Iris pigment epithelial cell (primary cell): ENCODE measurements at regions not wholly inside any gene's neighbourhood (a gene's known extent, or its start where the extent isn't known, plus 50 kb on each side); places are given as distances from the start of the nearest gene placed in this dataset.

Experiments
- DNase-seq: peaks from one replicate; pipeline ENCODE4 v3.0.0-alpha.2; 2011; ENCODE audit warnings: low read depth

DNA sequence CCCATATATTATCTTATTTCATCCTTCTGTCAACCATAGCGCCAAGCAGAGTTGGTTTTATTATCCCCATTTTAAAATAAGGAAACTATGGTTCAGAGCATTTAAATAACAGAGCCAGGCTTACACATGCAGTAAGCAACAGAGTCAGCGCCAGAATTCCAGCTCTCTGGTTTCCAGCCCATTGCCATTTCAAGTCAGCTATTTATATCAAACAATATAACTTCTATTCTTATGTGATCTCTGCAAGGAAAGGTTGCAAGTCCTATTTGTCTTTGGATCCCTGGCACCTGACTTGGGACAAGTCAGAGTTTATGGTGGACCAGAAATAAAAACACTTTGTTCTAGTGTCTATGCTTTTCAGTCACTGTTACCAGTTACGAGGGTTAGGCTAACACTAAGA is 174.1 kb upstream of the EEA1 start:
- DNase-seq, result no peak

DNA sequence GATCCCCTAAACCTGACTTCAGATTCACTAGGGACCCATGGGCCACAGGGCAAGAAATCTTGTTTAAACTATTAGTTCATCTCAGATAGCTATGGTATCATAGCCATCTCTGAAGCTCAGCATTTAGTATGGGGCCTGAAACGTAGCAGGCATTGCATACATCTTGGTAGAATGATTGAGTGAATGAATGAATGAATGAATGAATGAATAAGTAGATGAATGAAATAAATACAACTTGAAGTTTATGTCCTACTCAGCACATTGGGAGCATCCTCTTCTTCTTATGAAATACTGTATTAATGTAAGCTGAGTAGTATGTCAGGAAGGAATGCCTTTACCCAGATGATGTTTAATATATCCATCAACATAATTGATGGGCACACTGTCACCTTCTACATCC is 175.4 kb upstream of the EEA1 start:
- DNase-seq, result no peak

DNA sequence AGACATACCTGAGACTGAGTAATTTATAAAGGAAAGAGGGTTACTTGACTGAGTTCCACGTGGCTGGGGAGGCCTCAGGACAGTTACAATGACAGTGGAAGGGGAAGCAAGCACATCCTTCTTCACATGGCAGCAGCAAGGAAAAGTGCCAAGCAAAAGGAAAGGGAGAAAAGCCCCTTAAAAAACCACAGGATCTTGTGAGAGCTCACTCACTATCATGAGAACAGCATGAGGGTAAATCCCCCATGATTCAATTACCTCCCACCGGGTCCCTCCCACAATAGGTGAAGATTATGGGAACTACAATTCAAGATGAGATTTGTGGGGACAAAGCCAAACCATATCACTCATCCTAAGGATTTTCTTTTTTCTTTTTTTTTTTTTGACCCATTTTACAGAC is 177.8 kb upstream of the EEA1 start:
- no peak for DNase-seq

DNA sequence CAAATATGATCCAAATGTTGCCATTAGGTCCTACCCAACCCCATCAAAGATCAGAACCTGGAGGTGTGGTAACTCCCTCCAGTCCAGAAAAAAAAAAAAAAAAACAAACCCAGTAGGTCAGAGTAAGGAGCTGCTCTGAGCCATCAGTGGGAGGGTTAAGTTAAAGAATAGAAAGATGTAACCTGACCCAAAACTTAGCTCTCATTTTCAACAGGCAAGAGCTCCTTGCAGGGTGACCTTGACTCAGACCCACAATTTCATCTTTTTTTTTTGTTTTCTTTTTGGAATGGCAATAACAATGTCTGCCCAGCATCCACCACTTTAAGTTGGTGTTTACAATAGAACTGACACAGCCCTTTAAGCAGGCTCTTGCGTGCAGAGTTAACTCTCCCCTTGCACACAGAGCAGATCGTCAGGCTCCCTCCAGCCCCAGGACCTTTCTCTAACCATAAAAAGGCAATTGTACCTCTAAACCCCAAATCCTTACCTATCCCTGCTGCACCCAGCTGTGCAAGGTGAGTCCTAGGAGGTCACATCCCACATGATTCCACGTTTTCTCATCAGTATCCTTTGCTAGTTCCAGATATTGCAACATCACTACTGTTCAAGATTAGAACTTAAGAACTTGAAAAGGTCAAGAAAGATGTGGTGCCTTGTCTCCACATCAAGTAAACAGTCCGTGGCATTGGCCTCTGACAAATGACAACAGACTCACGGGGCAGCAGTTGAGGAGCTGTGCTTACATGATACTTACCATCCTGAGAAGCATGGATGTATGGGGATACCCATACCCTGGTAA is 178.6 kb upstream of the EEA1 start:
- peak; percentile 75 for DNase-seq

DNA sequence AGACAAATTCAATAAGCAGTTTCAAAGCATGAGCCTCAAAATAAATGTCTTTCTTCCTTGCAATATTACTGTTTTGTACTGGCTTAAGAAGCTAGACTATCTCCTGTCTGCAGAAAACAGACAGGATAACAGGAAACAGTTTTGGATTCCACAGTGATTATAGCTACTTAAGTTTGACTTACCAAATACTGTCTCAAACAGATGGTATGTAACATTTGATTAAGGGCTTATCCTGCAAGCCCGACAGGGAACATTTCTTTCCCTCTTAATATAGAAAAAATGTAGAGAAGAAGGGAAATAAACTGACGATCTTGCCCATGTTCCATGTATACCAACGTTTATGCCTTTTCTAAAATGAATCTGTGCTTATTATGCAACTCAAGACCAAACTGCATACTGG is 179.9 kb upstream of the EEA1 start:
- peak; percentile 95 for DNase-seq

DNA sequence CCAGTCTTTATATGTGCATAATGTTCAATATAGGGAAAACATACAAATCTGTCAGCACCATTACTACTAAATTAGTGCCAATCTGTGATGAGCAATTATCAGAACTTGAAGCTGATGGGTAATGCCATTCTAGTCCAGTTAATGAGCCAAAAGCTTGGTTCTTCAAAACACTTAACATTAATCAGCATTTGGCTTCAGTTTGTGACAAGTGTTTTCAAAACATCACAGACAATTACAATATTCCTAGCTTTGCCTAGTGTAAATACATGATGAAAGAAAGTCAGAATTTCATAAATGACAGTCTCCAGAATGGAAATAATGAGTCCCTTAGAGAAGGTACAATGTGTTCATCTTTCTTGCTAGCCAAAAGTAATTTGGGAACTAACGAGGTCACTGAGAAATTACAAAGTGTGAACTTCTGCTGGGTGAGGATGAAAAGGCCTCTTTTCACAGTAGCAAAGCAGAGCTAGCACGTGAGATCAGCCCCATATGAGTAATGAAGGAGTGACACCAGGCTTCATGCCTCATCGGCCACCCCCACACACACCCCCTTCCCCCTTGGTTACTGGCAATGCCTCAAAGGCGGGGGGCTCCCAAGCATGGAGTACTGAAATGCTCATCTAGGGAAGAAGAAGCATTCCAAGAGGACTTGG is 180.6 kb upstream of the EEA1 start:
- DNase-seq, result no peak

DNA sequence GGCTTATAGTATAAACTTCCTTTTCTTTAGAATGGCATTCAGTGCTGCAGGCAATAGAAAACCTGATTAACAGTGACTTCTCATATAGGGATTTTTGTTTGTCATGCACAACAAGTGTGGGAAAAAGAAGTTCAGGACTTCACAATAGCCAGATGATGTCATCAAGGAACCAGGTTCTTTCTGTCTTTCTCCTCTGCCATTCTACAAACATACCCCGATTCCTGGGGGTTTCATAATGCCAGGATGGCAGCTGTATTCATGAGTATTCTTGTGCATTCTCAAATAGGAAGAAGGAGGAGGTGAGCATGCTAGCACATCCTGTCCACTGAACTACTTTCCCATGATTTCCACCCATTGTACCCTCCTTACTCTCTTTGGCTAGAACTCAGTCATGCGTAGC is 182.7 kb upstream of the EEA1 start:
- no peak for DNase-seq

DNA sequence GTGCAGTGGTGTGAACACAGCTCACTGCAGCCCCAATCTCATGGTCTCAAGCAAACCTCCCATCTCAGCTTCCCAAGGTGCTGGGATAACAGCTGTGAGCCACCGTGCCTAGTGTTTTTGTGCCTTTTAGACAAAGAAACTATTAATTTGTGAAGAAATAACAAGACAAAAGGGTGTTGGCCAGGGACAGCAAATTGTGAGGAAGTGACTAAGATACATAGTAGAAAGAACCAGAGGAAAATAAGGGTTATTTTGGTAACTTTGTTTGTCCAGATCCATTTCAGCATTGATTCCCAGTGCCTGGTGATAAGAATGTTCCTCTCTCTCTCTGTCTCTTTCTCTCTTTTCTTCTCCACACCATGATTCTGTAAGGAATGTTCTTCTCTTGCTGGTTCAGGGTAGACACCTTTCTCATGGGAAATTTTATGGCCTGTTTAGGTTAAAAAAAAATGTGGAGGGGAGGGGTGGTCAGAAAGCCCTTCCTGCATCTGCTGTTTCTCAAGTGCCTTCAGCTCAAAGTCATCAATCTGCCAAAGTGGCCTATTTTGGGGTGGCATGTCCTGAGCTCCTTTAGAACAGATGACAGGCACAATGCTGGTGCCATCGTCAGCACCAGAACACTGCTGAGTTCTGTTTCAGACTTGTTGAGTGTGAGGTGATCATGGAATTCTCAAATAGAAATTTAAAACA is 184.4 kb upstream of the EEA1 start:
- DNase-seq, result no peak

DNA sequence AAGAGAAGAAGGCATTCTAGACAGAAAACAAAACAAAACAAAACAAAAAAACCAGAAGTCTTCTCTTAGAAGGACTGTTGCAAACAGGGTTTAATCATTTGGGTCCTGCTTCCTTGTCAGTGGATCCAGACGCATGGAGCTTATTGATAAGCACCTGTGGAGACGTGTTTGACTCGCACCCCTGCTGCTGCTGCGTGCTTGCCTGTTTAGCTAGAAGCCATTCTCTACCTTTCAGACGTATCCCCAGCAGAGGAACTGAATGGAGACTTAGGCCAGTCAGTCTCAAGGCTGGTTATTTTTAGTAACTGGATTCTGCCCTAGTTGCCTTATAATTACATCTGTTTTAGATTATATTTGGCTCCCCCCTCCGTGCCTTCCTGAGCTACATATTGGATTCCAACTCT is 186.1 kb upstream of the EEA1 start:
- no peak for DNase-seq

DNA sequence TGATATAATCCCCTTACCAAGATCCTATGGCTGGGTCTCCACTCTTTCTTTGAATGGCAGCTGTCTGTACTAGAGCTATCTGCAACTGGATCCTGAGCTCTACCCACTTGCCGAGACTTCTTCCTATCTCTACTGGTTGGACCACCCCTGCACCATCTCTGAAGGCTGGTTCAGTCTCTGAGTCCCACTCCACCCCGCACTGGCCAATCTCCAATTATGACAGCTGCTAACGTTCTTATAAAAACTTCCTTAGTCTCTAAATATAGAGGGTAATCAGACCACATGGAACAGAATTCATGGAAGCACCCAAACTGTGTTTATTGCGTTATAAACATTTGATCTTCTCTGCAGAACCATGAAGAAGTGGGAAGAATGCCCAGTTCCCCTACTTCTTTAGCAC is 186.6 kb upstream of the EEA1 start:
- DNase-seq, result no peak

DNA sequence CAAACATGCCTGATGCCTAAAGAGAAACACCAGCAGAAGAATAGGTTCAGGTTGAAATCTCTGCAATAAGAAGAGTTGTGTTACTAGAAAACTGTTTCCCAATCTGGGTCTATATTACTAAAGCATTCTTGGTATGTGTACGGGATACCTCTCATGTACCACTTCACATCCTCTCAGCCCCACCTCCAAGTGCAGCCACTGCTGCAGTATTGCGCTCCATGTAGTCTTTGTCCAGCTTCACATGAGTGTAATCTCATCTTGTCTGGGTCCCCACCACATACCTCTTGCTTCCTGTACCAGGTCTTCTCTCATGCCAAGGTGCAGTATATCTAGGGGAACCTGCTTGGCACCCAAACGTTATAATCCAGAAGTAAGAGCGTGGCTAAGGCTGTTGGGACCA is 187.5 kb upstream of the EEA1 start:
- peak; percentile 75 for DNase-seq

DNA sequence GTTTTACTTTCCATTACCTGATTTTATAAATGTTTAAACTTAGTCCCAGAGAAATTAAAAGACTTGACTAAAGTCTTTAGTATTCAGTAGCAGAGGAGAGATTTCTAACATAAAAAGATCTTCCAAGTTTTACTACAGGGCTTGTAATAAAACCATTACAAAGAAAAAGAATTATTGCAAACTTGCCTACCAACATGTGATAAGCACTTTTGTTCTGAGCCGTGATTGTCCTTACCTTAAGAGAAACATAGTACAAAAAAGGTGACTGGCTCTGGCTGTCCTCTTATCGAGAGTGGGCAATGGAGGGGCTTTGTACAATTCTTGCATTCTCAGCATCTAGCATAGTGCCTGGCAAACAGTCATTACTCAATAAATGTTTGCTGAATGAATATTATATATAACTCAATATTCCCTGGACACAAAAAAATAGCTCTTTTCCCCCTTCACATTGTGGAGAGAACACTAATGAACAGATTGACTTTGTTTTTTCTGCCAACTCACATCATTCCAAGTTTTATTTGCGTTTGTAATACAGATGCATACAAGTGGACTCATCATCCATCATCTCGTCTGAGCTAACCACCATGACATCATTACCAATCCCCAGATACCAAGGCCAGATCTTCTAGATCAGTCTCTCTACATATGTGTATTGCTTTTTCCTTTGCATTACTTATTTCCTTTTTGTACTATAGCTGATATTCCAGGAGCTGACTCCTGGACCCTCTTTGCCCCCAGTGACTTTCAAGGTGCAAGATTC is 192.8 kb upstream of the EEA1 start:
- DNase-seq, result peak; percentile 96

DNA sequence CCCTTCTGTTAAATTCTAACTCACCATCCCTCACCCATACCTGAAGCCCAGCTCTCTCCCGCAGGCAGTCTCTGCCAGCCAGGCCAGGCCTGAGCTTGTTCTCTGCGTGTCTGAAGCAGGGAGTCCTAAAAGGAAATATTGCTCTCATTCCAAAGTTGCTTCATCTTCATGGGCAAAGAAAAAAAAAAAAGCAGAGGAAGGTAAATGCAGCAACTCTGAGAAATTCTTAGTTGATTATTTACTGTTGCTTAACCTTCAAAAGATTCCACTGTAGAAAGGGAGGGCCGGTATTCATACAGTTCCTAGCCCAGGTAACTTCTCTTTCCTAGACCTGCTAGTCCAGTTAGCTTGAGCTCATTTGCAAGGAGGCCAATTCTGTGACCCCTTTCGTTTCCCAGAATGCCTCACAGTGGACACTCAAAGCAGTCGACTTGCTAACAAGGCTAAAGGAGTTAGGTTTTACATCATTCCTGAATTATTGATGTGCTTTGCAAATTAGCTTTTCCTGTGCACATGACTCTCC is 193.5 kb upstream of the EEA1 start:
- DNase-seq, result peak; percentile 55

DNA sequence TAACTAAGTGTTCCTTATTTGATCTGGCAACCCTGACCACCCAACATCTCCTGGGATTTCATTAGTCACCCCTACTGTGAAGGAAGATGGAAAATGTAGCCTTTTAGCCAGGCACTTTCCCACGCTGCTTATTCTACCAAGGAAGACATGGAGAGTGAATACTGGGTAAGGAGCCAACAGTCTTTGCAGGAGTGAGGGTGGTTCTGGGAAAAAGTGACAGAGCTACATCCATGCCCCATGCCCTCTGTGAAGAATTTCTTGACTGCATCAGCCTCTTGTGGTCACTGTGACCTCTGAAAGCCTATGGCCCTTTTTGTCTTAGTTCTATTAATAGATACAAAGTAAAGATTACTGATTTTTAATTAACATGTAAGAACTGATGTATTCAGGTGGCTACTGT is 196.0 kb upstream of the EEA1 start:
- no peak for DNase-seq

DNA sequence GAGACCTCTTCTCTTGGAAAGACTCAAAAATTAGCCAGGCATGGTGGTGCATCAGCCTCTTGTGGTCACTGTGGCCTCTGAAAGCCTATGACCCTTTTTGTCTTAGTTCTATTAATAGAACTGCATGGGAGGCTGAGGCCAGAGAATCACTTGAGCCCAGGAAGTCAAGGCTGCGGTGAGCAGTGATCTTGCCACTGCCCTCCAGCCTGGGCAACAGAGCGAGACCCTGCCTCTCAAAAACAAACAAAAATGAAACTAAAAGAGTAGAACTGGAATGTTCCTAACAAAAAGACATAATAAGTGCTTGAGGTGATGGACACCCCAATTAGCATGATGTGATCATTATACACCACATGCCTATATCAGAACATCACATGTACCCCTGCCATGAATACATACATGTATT is 197.0 kb upstream of the EEA1 start:
- no peak for DNase-seq

DNA sequence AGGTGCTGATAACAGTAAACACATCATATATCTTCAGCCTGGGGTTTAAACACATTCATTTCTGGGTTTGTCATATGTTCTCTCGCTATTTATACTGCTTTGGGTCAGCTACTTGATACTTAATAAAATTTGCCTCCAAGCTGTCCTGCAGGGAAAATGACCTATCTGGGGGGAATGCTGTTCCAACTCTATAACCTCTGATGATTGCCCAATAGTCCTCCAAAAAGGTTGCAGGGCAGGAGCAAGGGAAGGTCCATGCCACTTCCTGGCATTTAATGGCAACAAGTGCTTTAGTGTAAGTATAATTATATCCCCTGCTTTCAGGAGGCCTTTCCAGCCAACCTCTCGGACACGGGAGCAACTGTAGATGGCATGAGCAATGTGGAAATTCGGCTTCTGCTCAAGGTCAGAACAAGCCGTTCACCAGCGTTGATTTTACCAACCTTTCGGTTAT is 198.0 kb upstream of the EEA1 start:
- DNase-seq, result peak; percentile 56

DNA sequence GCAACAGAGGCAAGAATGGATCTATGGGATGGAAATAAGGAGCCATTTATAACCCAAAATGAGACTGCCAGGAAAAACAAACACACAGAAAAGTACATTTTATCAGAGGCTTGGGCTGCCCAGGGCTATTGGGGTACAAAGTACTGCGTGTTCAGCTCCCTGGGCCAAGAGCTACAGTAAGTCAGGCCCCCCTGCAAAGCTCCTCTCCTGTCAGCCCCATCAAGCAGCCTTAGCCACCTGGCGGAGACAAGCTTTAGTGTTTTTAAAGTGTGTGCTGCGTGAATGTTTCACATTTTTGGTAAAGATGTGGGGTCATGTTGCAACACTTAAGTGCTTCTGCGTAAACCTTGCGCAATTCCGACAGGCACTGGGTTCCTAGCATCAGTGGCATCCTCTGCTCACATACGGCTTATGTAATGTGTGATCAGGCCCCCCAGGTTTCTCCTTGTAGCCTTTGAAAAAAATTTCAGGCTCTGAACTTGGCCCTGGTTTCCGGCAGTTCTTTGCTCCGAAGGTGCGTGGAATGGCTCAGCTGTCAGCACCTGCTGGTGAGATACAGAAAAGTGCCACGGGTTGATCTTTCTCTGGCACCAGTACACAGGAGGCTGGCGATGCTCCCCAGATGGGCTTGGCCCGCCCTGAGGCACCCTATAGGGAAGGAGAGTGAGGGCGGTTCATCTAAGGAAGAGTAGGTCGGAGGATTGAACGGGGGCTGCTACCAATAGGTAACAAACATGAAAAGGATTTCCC is 198.7 kb upstream of the EEA1 start:
- DNase-seq, result peak; percentile 99

DNA sequence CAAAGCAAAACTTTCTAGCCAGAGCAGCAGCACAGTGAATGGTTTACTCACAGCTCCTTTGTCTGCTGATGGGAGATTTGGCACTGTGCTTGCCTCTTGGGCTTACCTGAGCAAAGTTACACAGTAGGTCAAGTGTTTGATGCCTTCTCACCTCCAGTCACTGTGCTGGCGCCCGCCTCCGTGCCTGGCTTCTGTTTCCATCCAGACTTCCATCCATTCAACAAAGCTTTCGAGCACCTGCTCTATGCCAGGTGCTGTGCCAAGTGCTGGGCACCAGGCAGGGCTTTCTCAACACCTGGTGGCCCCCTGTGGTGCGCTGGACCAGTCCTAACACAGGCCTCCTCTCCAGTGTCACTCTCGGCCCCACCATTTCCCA is 199.2 kb upstream of the EEA1 start:
- DNase-seq, result no peak

DNA sequence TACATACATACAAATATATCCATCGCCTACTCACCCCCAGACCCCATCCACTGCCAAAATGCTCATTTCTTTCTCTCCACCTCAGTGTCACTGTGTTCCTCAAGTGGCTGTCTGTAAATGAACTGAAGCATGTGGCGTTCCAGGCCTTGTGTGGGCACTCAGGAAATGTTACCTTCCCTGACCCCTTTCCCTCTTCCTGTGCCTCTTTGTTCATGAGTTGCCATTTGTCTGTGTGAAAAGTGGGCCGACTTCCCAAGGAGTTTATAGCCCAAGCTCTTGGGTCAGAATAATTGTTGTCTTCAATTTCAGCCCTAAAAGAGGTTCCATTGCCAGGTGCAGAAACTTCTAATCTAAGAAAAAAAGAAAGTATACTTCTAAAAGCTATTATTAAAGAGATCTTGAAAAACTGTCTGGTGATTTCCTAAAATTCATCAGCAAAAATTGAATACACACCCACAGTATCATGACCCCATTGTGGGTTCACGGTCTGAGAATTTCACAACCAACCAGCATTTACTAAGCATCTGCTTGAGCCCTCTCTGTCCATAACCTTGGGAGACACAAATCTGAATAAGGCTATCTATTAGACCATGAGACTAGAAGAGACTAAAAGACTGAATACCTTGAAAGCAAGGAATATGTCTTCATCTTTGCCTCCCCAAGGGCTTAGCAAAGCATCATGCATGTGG is 201.4 kb upstream of the EEA1 start:
- peak; percentile 55 for DNase-seq

DNA sequence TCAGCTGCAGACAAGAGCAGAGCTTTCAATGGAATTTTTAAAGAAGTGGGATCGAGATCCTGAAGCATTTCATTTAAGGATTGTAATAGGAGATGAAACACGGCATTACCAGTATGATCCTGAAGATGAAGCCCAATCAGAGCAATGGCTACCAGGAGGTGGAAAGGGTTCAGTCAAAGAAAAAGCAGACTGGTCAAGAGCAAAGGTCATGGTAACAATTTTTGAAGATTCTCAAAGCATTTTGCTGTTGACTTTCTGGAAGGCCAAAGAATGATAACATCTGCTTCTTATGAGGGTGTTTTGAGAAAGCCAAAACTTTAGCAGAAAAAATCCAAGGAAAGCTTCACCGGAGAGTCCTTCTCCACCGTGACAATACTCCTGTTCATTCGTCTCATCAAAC is 204.3 kb upstream of the EEA1 start:
- no peak for DNase-seq
